Astrocyte of the spinal cord (primary cell): ENCODE measurements at regions not wholly inside any gene's neighbourhood (a gene's known extent, or its start where the extent isn't known, plus 50 kb on each side); places are given as distances from the start of the nearest gene placed in this dataset.
"Not testable (repeated sequence)": the region's sequence is repeated elsewhere in the genome, so short reads cannot be mapped to it uniquely, and the experiment has no call there.

Experiments
- DNase-seq: peaks from one replicate; pipeline ENCODE4 v3.0.0; 2011; ENCODE audit warnings: low read depth, low spot score
- H3K4me3 ChIP-seq: 2 replicates; pipeline ENCODE4 v1.5.1; 2011; ENCODE audit warnings: low read depth, mild to moderate bottlenecking, low read length, moderate library complexity
- in situ Hi-C: cut with HindIII; loops from 2 replicates; pipeline ENCODE4 v1.10.0; 2017; ENCODE audit warnings: low sequenced_read_pairs
- TF ChIP-seq, protein P1 (sequence below): IDR thresholded peaks from 2 replicates; pipeline ENCODE4 v1.5.1; 2012; ENCODE audit warnings: low read depth, mild to moderate bottlenecking, low read length, inconsistent platforms

DNA sequence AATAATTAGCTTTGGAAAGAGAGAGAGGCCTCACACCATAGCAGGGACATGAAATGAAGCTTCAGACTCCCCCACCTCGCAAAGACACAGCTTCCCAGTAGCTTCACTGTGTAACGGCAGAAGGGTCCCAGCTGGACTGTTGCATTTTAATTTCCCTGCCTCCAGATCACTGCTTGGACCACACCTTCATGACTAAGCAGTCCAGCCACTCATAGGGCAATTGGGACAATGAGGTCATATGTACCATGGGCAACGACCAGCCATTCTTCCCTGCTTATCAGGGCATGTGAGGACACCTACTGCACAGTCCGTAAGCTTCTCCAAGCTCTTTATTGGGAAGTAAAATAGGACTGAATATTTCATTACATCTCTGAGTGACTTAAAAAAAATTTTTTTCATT is 183.0 kb downstream of the MREG start:
- peak; percentile 78 for DNase-seq
- in situ Hi-C loops, result no loop called here
- H3K4me3 ChIP-seq, result no peak overlapping the region
- TF ChIP-seq, protein P1, sequence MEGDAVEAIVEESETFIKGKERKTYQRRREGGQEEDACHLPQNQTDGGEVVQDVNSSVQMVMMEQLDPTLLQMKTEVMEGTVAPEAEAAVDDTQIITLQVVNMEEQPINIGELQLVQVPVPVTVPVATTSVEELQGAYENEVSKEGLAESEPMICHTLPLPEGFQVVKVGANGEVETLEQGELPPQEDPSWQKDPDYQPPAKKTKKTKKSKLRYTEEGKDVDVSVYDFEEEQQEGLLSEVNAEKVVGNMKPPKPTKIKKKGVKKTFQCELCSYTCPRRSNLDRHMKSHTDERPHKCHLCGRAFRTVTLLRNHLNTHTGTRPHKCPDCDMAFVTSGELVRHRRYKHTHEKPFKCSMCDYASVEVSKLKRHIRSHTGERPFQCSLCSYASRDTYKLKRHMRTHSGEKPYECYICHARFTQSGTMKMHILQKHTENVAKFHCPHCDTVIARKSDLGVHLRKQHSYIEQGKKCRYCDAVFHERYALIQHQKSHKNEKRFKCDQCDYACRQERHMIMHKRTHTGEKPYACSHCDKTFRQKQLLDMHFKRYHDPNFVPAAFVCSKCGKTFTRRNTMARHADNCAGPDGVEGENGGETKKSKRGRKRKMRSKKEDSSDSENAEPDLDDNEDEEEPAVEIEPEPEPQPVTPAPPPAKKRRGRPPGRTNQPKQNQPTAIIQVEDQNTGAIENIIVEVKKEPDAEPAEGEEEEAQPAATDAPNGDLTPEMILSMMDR, result no peak

DNA sequence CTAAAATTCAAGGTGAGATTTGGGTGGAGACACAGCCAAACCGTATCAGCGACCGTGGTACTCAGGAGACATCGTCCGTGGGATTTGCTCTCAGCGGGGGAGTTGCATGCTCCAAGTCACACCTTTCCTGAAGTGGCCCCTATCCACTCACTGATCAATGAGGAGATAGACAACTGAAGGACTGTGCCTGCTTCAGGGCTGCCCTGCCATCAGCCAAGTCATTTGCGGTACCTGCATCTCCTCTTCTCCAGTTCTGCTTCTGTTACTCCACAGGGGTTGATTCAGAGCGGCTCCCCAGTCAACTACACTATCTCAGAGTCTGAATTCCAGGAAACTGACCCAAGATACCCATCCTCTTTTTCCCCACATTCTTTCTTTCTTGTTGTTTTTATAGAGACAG is 184.1 kb downstream of the MREG start:
- no peak overlapping the region for H3K4me3 ChIP-seq
- in situ Hi-C loops, result no loop called here
- TF ChIP-seq, protein P1, result no peak
- no peak for DNase-seq

DNA sequence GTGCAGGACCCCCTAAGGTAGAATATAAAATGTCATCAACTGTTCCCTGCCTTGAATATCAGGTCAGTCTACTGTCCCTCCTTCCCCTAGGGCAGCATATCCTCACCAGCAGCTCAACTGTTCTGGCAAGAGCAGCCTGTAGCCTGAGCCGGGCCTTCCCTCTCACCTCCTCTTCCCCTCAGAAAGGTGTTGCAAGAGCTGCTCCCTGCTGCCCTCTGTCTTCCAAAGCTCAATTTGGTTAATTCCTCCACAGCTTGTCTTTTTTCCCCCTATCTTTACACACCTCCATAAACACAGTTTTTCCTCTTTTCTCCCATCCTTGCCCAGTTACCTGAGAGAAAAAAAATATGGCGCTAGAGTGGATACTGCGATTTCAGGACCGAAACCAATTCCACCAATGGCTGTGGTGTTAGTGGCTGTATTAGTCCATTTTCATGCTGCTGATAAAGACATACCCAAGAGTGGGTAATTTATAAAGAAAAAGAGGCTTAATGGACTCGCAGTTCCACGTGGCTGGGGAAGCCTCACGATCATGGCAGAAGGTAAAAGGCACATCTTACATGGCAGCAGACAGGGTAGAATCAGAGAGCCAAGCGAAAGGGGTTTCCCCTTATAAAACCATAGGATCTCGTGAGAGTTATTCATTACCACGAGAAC is 184.7 kb downstream of the MREG start:
- TF ChIP-seq, protein P1, result peak; percentile 62
- H3K4me3 ChIP-seq, result no peak overlapping the region
- peak; percentile 63 for DNase-seq
- in situ Hi-C loops, result no loop called here

DNA sequence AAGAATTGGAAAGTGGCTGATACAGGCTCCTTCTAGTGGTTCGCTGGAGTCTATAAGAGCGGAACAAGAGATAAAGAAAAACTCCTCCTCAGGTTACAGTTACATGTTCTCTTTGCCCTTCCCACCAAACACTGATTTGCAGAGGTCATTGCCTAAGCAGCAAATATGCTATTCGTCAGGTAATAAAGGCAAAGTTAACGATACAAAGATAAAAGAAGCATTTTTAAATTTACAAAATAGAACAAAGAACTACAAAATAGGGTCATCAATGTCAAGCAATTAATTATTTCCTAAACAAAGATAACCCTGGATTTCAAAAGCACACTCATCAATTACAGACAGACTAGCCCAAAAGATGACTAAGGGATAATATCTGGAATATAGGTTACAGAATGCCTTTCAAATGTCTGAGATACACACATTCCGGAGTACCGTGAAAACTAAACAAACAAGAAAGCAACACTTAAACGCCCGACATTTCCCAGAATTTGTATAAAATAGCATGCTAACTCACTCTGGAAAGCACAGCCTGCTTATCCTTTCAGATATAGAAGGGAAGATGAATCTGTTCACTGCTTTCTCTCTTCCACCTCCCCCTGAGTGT is 186.4 kb downstream of the MREG start:
- in situ Hi-C loops, result no loop called here
- TF ChIP-seq, protein P1, result peak; percentile 17
- DNase-seq, result no peak

GRCh38 chr2:215826376-215826775 is 187.0 kb downstream of the MREG start:
- DNase-seq, result no peak
- in situ Hi-C loops, result no loop called here
- H3K4me3 ChIP-seq, result no peak overlapping the region
- TF ChIP-seq, protein P1, result no peak

More for the DNA sequence above, 186.4 kb downstream of the MREG start:
- H3K4me3 ChIP-seq, result no peak overlapping the region

GRCh38 chr2:215825707-215826106 is 187.6 kb downstream of the MREG start:
- TF ChIP-seq, protein P1, result no peak
- in situ Hi-C loops, result no loop called here

DNA sequence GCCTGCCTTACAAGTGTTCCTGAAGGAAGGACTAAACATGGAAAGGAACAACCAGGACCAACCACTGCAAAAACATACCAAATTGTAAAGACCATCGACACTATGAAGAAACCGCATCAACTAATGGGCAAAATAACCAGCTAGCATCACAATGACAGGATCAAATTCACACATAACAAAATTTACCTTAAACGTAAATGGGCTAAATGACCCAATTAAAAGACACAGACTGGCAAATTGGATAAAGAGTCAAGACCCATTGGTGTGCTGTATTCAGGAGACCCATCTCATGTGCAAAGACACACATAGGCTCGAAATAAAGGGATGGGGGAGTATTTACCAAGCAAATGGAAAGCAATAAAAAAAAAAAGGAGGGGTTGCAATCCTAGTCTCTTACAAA is 192.1 kb downstream of the MREG start:
- DNase-seq, in situ Hi-C loops: not testable (repeated sequence)

More at GRCh38 chr2:215825707-215826106, 187.6 kb downstream of the MREG start:
- DNase-seq, result no peak
- H3K4me3 ChIP-seq, result no peak overlapping the region

DNA sequence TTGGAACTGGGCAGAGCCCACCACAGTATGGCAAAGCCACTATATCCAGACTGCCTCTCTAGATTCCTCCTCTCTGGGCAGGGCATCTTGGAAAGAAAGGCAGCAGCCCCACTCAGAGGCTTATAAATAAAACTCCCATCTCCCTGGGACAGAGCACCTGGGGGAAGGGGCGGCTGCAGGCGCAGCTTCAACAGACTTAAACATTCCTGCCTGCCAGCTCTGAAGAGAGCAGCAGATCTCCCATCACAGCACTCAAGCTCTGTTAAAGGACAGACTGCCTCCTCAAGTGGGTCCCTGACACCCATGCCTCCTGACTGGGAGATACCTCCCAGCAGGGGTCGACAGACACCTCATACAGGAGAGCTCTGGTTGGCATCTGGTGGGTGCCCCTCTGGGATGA is 193.6 kb downstream of the MREG start:
- H3K4me3 ChIP-seq, in situ Hi-C loops, DNase-seq: not testable (repeated sequence)

More for the DNA sequence above, 192.1 kb downstream of the MREG start:
- H3K4me3 ChIP-seq, result not testable (repeated sequence)
